SH-SY5Y (cell line): ENCODE measurements at regions not wholly inside any gene's neighbourhood (a gene's known extent, or its start where the extent isn't known, plus 50 kb on each side); places are given as distances from the start of the nearest gene placed in this dataset.

Source experiments
- GATA2 ChIP-seq: IDR thresholded peaks from 2 replicates; pipeline ENCODE4 v1.6.1; 2011; ENCODE audit warnings: mild to moderate bottlenecking, low read depth, low read length
- GATA3 ChIP-seq: IDR thresholded peaks from 2 replicates; pipeline ENCODE4 v1.6.1; 2011; ENCODE audit warnings: low read depth, mild to moderate bottlenecking, low read length, moderate library complexity

- TF ChIP-seq GATA2 (no peak), GATA3 (no peak)
Observed at GRCh38 chr17:77877036-77877435, 81.5 kb upstream of the TNRC6C start.

- TF ChIP-seq GATA2 (no peak), GATA3 (no peak)
Observed at GRCh38 chr17:77877646-77878355, 80.7 kb upstream of the TNRC6C start.

GRCh38 chr17:77879226-77879895 is 79.1 kb upstream of the TNRC6C start:
- TF ChIP-seq GATA2 (no peak), GATA3 (no peak)

GRCh38 chr17:77879896-77880280 is 78.6 kb upstream of the TNRC6C start:
- TF ChIP-seq GATA3 (no peak), GATA2 (no peak)

- no peak for TF ChIP-seq GATA3
- TF ChIP-seq GATA2: peak; percentile 99
Observed at GRCh38 chr17:77880711-77881450, 77.6 kb upstream of the TNRC6C start.

GRCh38 chr17:77881545-77881944 is 77.0 kb upstream of the TNRC6C start:
- TF ChIP-seq GATA3 (no peak), GATA2 (no peak)

- no peak for TF ChIP-seq GATA3
Observed at GRCh38 chr17:77882040-77882439, 76.5 kb upstream of the TNRC6C start.

GRCh38 chr17:77882481-77883212 is 75.9 kb upstream of the TNRC6C start:
- TF ChIP-seq GATA2: no peak
- no peak for TF ChIP-seq GATA3

- no peak for TF ChIP-seq GATA2
- TF ChIP-seq GATA3: no peak
Observed at GRCh38 chr17:77883213-77883650, 75.3 kb upstream of the TNRC6C start.

GRCh38 chr17:77884019-77884418 is 74.5 kb upstream of the TNRC6C start:
- TF ChIP-seq GATA2: no peak; the same call in 1 of the 2 replicates
- TF ChIP-seq GATA3: no peak

- TF ChIP-seq GATA3 (no peak), GATA2 (no peak)
Observed at GRCh38 chr17:77884967-77885641, 73.4 kb upstream of the TNRC6C start.

GRCh38 chr17:77885678-77886386 is 72.7 kb upstream of the TNRC6C start:
- TF ChIP-seq GATA2: no peak
- no peak for TF ChIP-seq GATA3

GRCh38 chr17:77886387-77886728 is 72.1 kb upstream of the TNRC6C start:
- TF ChIP-seq GATA2 (no peak), GATA3 (no peak)
